ENCODE measurements at regions not wholly inside any gene's neighbourhood (a gene's known extent, or its start where the extent isn't known, plus 50 kb on each side); places are given as distances from the start of the nearest gene placed in this dataset.

- no peaks in the 10 kb centered on the region for H3K9me2 ChIP-seq (ENCODE audit: insufficient read depth, low read length)
- H3K27ac ChIP-seq (ENCODE audit: low read length), result no peak overlapping the region
- H3F3A ChIP-seq (ENCODE audit: insufficient read depth, low read length, poor library complexity, severe bottlenecking), result no peaks in the 10 kb centered on the region
- TF ChIP-seq CTCF (IDR thresholded peaks at IDR 0.05; ENCODE audit: poor library complexity, severe bottlenecking) (no peak), MXI1 (conservative IDR thresholded peaks at IDR 0.05; ENCODE audit: poor library complexity, severe bottlenecking) (no peak)
- H3K9me3 ChIP-seq (ENCODE audit: low read length), result no peaks in the 10 kb centered on the region
- no peaks in the 10 kb centered on the region for H4K20me1 ChIP-seq (ENCODE audit: insufficient read depth)
- H3K4me3 ChIP-seq (ENCODE audit: low read length), result no peak overlapping the region
- no peaks in the 10 kb centered on the region for H3K36me3 ChIP-seq (ENCODE audit: insufficient read depth, low read length)
- no peak overlapping the region for H2AFZ ChIP-seq (ENCODE audit: low read depth, low read length)
- no peak overlapping the region for H3K4me2 ChIP-seq (ENCODE audit: low read length)
- no peak overlapping the region for H3K9ac ChIP-seq (ENCODE audit: low read length)
- no peaks in the 10 kb centered on the region for H3K27me3 ChIP-seq (ENCODE audit: insufficient read depth, low read depth, low read length)
- H3K79me2 ChIP-seq (replicated peaks; ENCODE audit: insufficient read depth, low read length), result no peaks in the 10 kb centered on the region
Measured at GRCh38 chr10:22846294-22846693, 81.6 kb upstream of the ARMC3 start.

- H3K9me2 ChIP-seq (ENCODE audit: insufficient read depth, low read length), result no peaks in the 10 kb centered on the region
- H3K9ac ChIP-seq (ENCODE audit: low read length), result no peak overlapping the region
- H4K20me1 ChIP-seq (ENCODE audit: insufficient read depth), result no peaks in the 10 kb centered on the region
- H3K4me2 ChIP-seq (ENCODE audit: low read length), result no peak overlapping the region
- TF ChIP-seq POLR2AphosphoS5 (IDR thresholded peaks at IDR 0.05) (no peak), RAD21 (conservative IDR thresholded peaks at IDR 0.05) (no peak), TAF1 (IDR thresholded peaks at IDR 0.05; ENCODE audit: low read depth) (no peak), REST (IDR thresholded peaks at IDR 0.05; ENCODE audit: borderline replicate concordance) (no peak), EZH2 (IDR thresholded peaks at IDR 0.05; ENCODE audit: borderline replicate concordance, insufficient read depth, low read length, poor library complexity, severe bottlenecking) (no peak), MXI1 (conservative IDR thresholded peaks at IDR 0.05; ENCODE audit: poor library complexity, severe bottlenecking) (no peak), CTCF (IDR thresholded peaks at IDR 0.05; ENCODE audit: poor library complexity, severe bottlenecking) (no peak)
- H3K27me3 ChIP-seq (ENCODE audit: insufficient read depth, low read depth, low read length), result no peaks in the 10 kb centered on the region
- no peak overlapping the region for H3K27ac ChIP-seq (ENCODE audit: low read length)
- no peak overlapping the region for H3K4me3 ChIP-seq (ENCODE audit: low read length)
- H3K36me3 ChIP-seq (ENCODE audit: insufficient read depth, low read length), result no peaks in the 10 kb centered on the region
- no peaks in the 10 kb centered on the region for H3K9me3 ChIP-seq (ENCODE audit: low read length)
- no peaks in the 10 kb centered on the region for H3K79me2 ChIP-seq (replicated peaks; ENCODE audit: insufficient read depth, low read length)
- H3F3A ChIP-seq (ENCODE audit: insufficient read depth, low read length, poor library complexity, severe bottlenecking), result no peaks in the 10 kb centered on the region
- no peak overlapping the region for H2AFZ ChIP-seq (ENCODE audit: low read depth, low read length)
Measured at GRCh38 chr10:22839639-22840038, 88.2 kb upstream of the ARMC3 start.
